Aorta (tissue), 5 donors: ENCODE measurements at regions not wholly inside any gene's neighbourhood (a gene's known extent, or its start where the extent isn't known, plus 50 kb on each side); places are given as distances from the start of the nearest gene placed in this dataset.

Experiments used
- ATAC-seq: fragments of 200-7000 bp; cut with Tn5 transposase; one replicate; pipeline ENCODE4 v1.9.1; 2022; ENCODE audit warnings: moderate library complexity; ENCODE audit not compliant: low FRiP score
- DNase-seq, 2 donors: peaks; one replicate each; pipeline ENCODE4 v3.0.0-alpha.2; 2020
- H3K27ac ChIP-seq, 2 donors: one replicate each; pipeline ENCODE4 v1.5.1; 2013; ENCODE audit warnings: low read length in 2 of 2, mild to moderate bottlenecking in 2 of 2, moderate library complexity in 2 of 2, control low read depth in 1 of 2, inconsistent platforms in 1 of 2, low read depth in 1 of 2
- H3K27me3 ChIP-seq, 2 donors: one replicate each; pipeline ENCODE4 v1.6.1; 2013; ENCODE audit warnings: control low read depth in 1 of 2, low read length in 1 of 2, mild to moderate bottlenecking in 1 of 2, moderate library complexity in 1 of 2; ENCODE audit not compliant: insufficient read depth in 2 of 2, control insufficient read depth in 1 of 2
- H3K36me3 ChIP-seq, 2 donors: one replicate each; pipeline ENCODE4 v1.6.1; 2013; ENCODE audit warnings: control low read depth in 1 of 2, low read length in 1 of 2, mild to moderate bottlenecking in 1 of 2; ENCODE audit not compliant: insufficient read depth in 2 of 2, control insufficient read depth in 1 of 2
- H3K4me1 ChIP-seq, 2 donors: one replicate each; pipeline ENCODE4 v1.6.1; 2013; ENCODE audit warnings: low read length in 2 of 2, control low read depth in 1 of 2, mild to moderate bottlenecking in 1 of 2, moderate library complexity in 1 of 2; ENCODE audit not compliant: insufficient read depth in 2 of 2, control insufficient read depth in 1 of 2
- H3K4me3 ChIP-seq, 2 donors: one replicate each; pipeline ENCODE4 v1.5.1; 2013; ENCODE audit warnings: low read length in 2 of 2, control low read depth in 1 of 2, mild to moderate bottlenecking in 1 of 2
- H3K9me3 ChIP-seq: one replicate; pipeline ENCODE4 v1.6.1; 2013; ENCODE audit warnings: mild to moderate bottlenecking, low read length; ENCODE audit not compliant: control insufficient read depth
- WGBS, 2 donors: extraction: QIAGEN DNeasy Blood & Tissue Kit; methylation state at CpG; one replicate each; pipeline ENCODE4 v1.1.7; 2013; 5-methylcytosine and 5-hydroxymethylcytosine counted together
- intact Hi-C, 2 donors: fragments of 100-400 bp; cut with DNase I; formaldehyde crosslinking; loops; one replicate each; pipeline versions ENCODE4 v1.14.2 to v1.15.0; 2022
- donor health status: healthy with polysubstance abuse.
- donor health status: Bipolar disorder and iron deficiency.
- donor health status: DM: no; HTN: no; CAD: no.
- donor health status: DM: no; HTN: no; CAD: no.
- donor health status: DM: yes; HTN: yes; CAD: no.

GRCh38 chr15:93252780-93253179 is 163.8 kb upstream of the RGMA start:
- H3K4me1 ChIP-seq, result peaks cover 0 to 2% of the 10 kb centered on the region in 2 donors
- intact Hi-C loops, result no loop called here
- no peaks in the 10 kb centered on the region for H3K27me3 ChIP-seq
- DNase-seq, result no peak
- ATAC-seq, result no peak
- H3K4me3 ChIP-seq, result no peak overlapping the region
- H3K36me3 ChIP-seq, result no peaks in the 10 kb centered on the region
- no peak overlapping the region for H3K27ac ChIP-seq
- no peaks in the 10 kb centered on the region for H3K9me3 ChIP-seq
- 95 to 100% methylated on average over 2 of the region's 2 CpGs for WGBS, 2 donors

GRCh38 chr15:93250950-93251349 is 161.9 kb upstream of the RGMA start:
- intact Hi-C loops, result no loop called here
- DNase-seq (no peak), ATAC-seq (no peak)
- Histone ChIP-seq H3K9me3 (no peaks in the 10 kb centered on the region), H3K27me3 (no peaks in the 10 kb centered on the region), H3K36me3 (no peaks in the 10 kb centered on the region), H3K4me1 (peaks cover 0 to 2% of the 10 kb centered on the region in 2 donors), H3K27ac (no peak overlapping the region), H3K4me3 (no peak overlapping the region)
- 14 to 16% methylated on average over 8 of the region's 8 CpGs for WGBS, 2 donors

GRCh38 chr15:93250209-93250608 is 161.2 kb upstream of the RGMA start:
- WGBS, 2 donors, result 52 to 66% methylated on average over 2 of the region's 2 CpGs
- Histone ChIP-seq H3K4me3 (no peak overlapping the region), H3K36me3 (no peaks in the 10 kb centered on the region), H3K27me3 (no peaks in the 10 kb centered on the region), H3K9me3 (no peaks in the 10 kb centered on the region), H3K4me1 (peaks cover 0 to 2% of the 10 kb centered on the region in 2 donors), H3K27ac (no peak overlapping the region)
- no peak for DNase-seq
- intact Hi-C loops, result no loop called here
- no peak for ATAC-seq

GRCh38 chr15:93249623-93250022 is 160.6 kb upstream of the RGMA start:
- Histone ChIP-seq H3K4me1 (peaks cover 0 to 2% of the 10 kb centered on the region in 2 donors), H3K9me3 (no peaks in the 10 kb centered on the region), H3K27ac (no peak overlapping the region), H3K36me3 (no peaks in the 10 kb centered on the region), H3K4me3 (no peak overlapping the region), H3K27me3 (no peaks in the 10 kb centered on the region)
- WGBS, 2 donors, result 85 to 87% methylated on average over 7 of the region's 7 CpGs
- no peak for DNase-seq
- ATAC-seq, result no peak
- intact Hi-C loops, result no loop called here

- Histone ChIP-seq H3K4me3 (no peak overlapping the region), H3K9me3 (no peaks in the 10 kb centered on the region), H3K36me3 (no peaks in the 10 kb centered on the region), H3K27me3 (no peaks in the 10 kb centered on the region), H3K4me1 (peaks cover 0 to 2% of the 10 kb centered on the region in 2 donors), H3K27ac (no peak overlapping the region)
- WGBS, 2 donors, result 85 to 89% methylated on average over 14 of the region's 14 CpGs
- intact Hi-C loops, result no loop called here
- ATAC-seq, result no peak
- no peak for DNase-seq
These were observed 158.6 kb upstream of the RGMA start for GRCh38 chr15:93247466-93248121.

- Histone ChIP-seq H3K4me1 (peaks cover 0 to 2% of the 10 kb centered on the region in 2 donors), H3K4me3 (no peak overlapping the region), H3K27me3 (no peaks in the 10 kb centered on the region), H3K36me3 (no peaks in the 10 kb centered on the region), H3K27ac (no peak overlapping the region), H3K9me3 (no peaks in the 10 kb centered on the region)
- intact Hi-C loops, result no loop called here
- 85 to 91% methylated on average over 25 of the region's 25 CpGs for whole genome bisulfite sequencing, 2 donors
- ATAC-seq (no peak), DNase-seq (no peak)
These were observed 157.5 kb upstream of the RGMA start for GRCh38 chr15:93246266-93247242.

GRCh38 chr15:93245661-93246042 is 156.6 kb upstream of the RGMA start:
- ATAC-seq, result peak; percentile 16
- Histone ChIP-seq H3K4me1 (no peaks in the 10 kb centered on the region), H3K27ac (no peak overlapping the region), H3K4me3 (no peak overlapping the region), H3K36me3 (no peaks in the 10 kb centered on the region), H3K9me3 (no peaks in the 10 kb centered on the region), H3K27me3 (no peaks in the 10 kb centered on the region)
- DNase-seq, result no peak
- 80 to 82% methylated on average over 5 of the region's 5 CpGs for WGBS, 2 donors
- intact Hi-C loops, result no loop called here

- Histone ChIP-seq H3K27ac (no peak overlapping the region), H3K9me3 (no peaks in the 10 kb centered on the region), H3K4me3 (no peak overlapping the region), H3K36me3 (no peaks in the 10 kb centered on the region), H3K27me3 (no peaks in the 10 kb centered on the region), H3K4me1 (no peaks in the 10 kb centered on the region)
- intact Hi-C loops, result no loop called here
- DNase-seq (no peak), ATAC-seq (peak; percentile 33)
- 90% methylated on average over 26 of the region's 26 CpGs for WGBS, 2 donors
These were observed 156.0 kb upstream of the RGMA start for GRCh38 chr15:93244696-93245660.
